Fibroblast of mammary gland (primary cell): ENCODE measurements at regions not wholly inside any gene's neighbourhood (a gene's known extent, or its start where the extent isn't known, plus 50 kb on each side); places are given as distances from the start of the nearest gene placed in this dataset.

ENCODE experiments used
- DNase-seq: peaks from one replicate; pipeline ENCODE4 v3.0.0-alpha.2; 2010; ENCODE audit warnings: low read depth
- H3K4me3 ChIP-seq: 2 replicates; pipeline ENCODE4 v1.5.1; 2011; ENCODE audit warnings: low read depth, mild to moderate bottlenecking, low read length, moderate library complexity; ENCODE audit not compliant: control insufficient read depth
- TF ChIP-seq, protein P1 (sequence below): conservative IDR thresholded peaks from 2 replicates; pipeline ENCODE4 v1.5.1; 2011; ENCODE audit warnings: low read depth, low read length, inconsistent platforms; ENCODE audit not compliant: control insufficient read depth, insufficient read depth

DNA sequence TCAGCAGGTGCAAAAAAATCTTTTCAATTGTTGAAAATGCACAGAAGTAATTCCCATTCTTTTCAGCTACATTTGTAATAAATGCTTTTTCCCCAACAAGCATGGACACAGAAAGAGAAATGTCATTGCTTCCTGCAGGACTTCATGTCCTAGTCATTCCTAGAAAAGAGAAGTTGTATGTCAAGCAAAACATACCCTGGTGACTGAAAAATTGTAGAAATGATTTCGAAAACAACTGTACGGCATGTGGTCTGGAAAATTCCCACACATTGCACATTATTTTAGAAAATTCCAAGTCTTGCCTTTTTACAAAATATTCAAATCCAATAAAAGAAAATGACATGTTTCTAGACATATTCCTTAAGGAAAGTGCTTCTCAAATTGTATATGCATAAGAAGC is 50.4 kb upstream of the ALCAM start:
- TF ChIP-seq, protein P1, sequence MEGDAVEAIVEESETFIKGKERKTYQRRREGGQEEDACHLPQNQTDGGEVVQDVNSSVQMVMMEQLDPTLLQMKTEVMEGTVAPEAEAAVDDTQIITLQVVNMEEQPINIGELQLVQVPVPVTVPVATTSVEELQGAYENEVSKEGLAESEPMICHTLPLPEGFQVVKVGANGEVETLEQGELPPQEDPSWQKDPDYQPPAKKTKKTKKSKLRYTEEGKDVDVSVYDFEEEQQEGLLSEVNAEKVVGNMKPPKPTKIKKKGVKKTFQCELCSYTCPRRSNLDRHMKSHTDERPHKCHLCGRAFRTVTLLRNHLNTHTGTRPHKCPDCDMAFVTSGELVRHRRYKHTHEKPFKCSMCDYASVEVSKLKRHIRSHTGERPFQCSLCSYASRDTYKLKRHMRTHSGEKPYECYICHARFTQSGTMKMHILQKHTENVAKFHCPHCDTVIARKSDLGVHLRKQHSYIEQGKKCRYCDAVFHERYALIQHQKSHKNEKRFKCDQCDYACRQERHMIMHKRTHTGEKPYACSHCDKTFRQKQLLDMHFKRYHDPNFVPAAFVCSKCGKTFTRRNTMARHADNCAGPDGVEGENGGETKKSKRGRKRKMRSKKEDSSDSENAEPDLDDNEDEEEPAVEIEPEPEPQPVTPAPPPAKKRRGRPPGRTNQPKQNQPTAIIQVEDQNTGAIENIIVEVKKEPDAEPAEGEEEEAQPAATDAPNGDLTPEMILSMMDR = no peak
- no peak overlapping the region for H3K4me3 ChIP-seq
- DNase-seq = no peak
